DND-41 (cell line): ENCODE measurements at regions not wholly inside any gene's neighbourhood (a gene's known extent, or its start where the extent isn't known, plus 50 kb on each side); places are given as distances from the start of the nearest gene placed in this dataset.

Source experiments
- CTCF ChIP-seq: IDR thresholded peaks from 2 replicates; pipeline ENCODE4 v1.5.1; 2012; ENCODE audit warnings: borderline replicate concordance, low read length, moderate library complexity, mild to moderate bottlenecking; ENCODE audit not compliant: poor library complexity, severe bottlenecking; ENCODE audit errors: extremely low read depth
- EZH2 ChIP-seq: IDR thresholded peaks from 3 replicates; pipeline ENCODE4 v1.6.1; 2012; ENCODE audit warnings: borderline replicate concordance, low read depth, mild to moderate bottlenecking, moderate library complexity, low read length, inconsistent platforms; ENCODE audit not compliant: severe bottlenecking

GRCh38 chr1:80779275-80779674, 1021.5 kb upstream of the ADGRL2 start:
- TF ChIP-seq CTCF (no peak), EZH2 (no peak)
